Loucy (cell line): ENCODE measurements at regions not wholly inside any gene's neighbourhood (a gene's known extent, or its start where the extent isn't known, plus 50 kb on each side); places are given as distances from the start of the nearest gene placed in this dataset.

ENCODE experiments used
- H2AFZ ChIP-seq: fragments of 200-600 bp; sonication (generic); 2 replicates; pipeline ENCODE4 v1.6.0; 2016; ENCODE audit warnings: antibody characterized with exemption, mild to moderate bottlenecking, low read length, moderate library complexity
- H3F3A ChIP-seq: fragments of 200-600 bp; 2 replicates; pipeline ENCODE4 v1.6.0; 2016; ENCODE audit warnings: antibody characterized with exemption, low read depth, mild to moderate bottlenecking
- H3K27me3 ChIP-seq: fragments of 200-600 bp; sonication (generic); 2 replicates; pipeline ENCODE4 v1.6.1; 2014; ENCODE audit warnings: low read length, mild to moderate bottlenecking; ENCODE audit not compliant: insufficient read depth, poor library complexity, severe bottlenecking
- H3K36me3 ChIP-seq: fragments of 200-600 bp; sonication (generic); 2 replicates; pipeline ENCODE4 v1.6.1; 2016; ENCODE audit warnings: low read length; ENCODE audit not compliant: insufficient read depth
- H3K4me1 ChIP-seq: fragments of 200-600 bp; sonication (generic); 2 replicates; pipeline ENCODE4 v1.5.1; 2014; ENCODE audit warnings: low read length, mild to moderate bottlenecking; ENCODE audit not compliant: insufficient read depth, poor library complexity, severe bottlenecking
- H3K4me2 ChIP-seq: fragments of 200-600 bp; sonication (generic); 2 replicates; pipeline ENCODE4 v1.6.0; 2014; ENCODE audit warnings: antibody characterized with exemption, low read length, low read depth, mild to moderate bottlenecking; ENCODE audit not compliant: poor library complexity, severe bottlenecking
- H3K4me3 ChIP-seq: fragments of 200-600 bp; sonication (generic); 2 replicates; pipeline ENCODE4 v1.5.1; 2014; ENCODE audit warnings: low read length, mild to moderate bottlenecking, mixed read lengths; ENCODE audit not compliant: poor library complexity, severe bottlenecking
- H3K79me2 ChIP-seq: fragments of 200-600 bp; sonication (generic); 2 replicates; pipeline ENCODE4 v1.6.1; 2014; ENCODE audit warnings: low read length; ENCODE audit not compliant: insufficient read depth
- H3K9ac ChIP-seq: fragments of 200-600 bp; sonication (generic); 2 replicates; pipeline ENCODE4 v1.6.0; 2014; ENCODE audit warnings: mild to moderate bottlenecking, low read depth, low read length, moderate library complexity; ENCODE audit not compliant: poor library complexity, severe bottlenecking
- H3K9me2 ChIP-seq: fragments of 200-600 bp; sonication (generic); replicated peaks from 2 replicates; pipeline ENCODE4 v1.6.1; 2016; ENCODE audit warnings: low read depth, low read length, mixed read lengths
- H3K9me3 ChIP-seq: fragments of 200-600 bp; sonication (generic); 2 replicates; pipeline ENCODE4 v1.6.1; 2014; ENCODE audit warnings: mild to moderate bottlenecking, antibody characterized with exemption, low read length, low read depth; ENCODE audit not compliant: insufficient read depth
- H4K20me1 ChIP-seq: fragments of 200-600 bp; sonication (generic); 2 replicates; pipeline ENCODE4 v1.6.0; 2014; ENCODE audit warnings: antibody characterized with exemption, low read length, mild to moderate bottlenecking; ENCODE audit not compliant: insufficient read depth, poor library complexity, severe bottlenecking
- EZH2phosphoT487 ChIP-seq: fragments of 200-600 bp; IDR thresholded peaks from 2 replicates; pipeline ENCODE4 v1.6.1; 2018; ENCODE audit warnings: antibody characterized with exemption, mild to moderate bottlenecking, moderate library complexity, borderline replicate concordance
- TF ChIP-seq, protein P1 (sequence below): fragments of 200-600 bp; sonication (generic); conservative IDR thresholded peaks from 2 replicates; pipeline ENCODE4 v1.5.1; 2014; ENCODE audit warnings: mild to moderate bottlenecking, antibody characterized with exemption, low read length

DNA sequence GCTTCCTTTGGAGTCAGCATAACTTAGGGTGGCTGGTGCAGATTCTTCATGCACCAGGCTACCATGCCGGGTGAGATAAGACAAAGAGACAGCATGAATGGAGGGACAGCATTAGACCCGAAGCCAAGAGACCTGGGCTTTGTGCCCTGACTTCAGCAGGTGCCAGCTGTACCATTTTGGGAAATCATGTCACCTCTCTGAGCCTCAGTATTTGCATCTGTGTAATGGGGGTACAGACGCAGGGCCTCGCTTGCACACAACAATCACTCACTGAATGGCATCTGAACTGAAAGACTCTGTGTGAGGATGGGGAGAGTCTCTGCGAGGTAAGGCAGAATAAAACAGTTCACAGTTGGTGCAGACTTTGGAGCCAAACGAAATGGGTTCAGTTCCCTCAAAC, 1053.7 kb downstream of the VRK1 start:
- TF ChIP-seq EZH2phosphoT487 = no peak
- TF ChIP-seq, protein P1, sequence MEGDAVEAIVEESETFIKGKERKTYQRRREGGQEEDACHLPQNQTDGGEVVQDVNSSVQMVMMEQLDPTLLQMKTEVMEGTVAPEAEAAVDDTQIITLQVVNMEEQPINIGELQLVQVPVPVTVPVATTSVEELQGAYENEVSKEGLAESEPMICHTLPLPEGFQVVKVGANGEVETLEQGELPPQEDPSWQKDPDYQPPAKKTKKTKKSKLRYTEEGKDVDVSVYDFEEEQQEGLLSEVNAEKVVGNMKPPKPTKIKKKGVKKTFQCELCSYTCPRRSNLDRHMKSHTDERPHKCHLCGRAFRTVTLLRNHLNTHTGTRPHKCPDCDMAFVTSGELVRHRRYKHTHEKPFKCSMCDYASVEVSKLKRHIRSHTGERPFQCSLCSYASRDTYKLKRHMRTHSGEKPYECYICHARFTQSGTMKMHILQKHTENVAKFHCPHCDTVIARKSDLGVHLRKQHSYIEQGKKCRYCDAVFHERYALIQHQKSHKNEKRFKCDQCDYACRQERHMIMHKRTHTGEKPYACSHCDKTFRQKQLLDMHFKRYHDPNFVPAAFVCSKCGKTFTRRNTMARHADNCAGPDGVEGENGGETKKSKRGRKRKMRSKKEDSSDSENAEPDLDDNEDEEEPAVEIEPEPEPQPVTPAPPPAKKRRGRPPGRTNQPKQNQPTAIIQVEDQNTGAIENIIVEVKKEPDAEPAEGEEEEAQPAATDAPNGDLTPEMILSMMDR = no peak
- no peaks in the 10 kb centered on the region for H3F3A ChIP-seq
- no peaks in the 10 kb centered on the region for H4K20me1 ChIP-seq
- H3K9me2 ChIP-seq = no peaks in the 10 kb centered on the region
- no peaks in the 10 kb centered on the region for H3K27me3 ChIP-seq
- no peak overlapping the region for H3K9ac ChIP-seq
- no peaks in the 10 kb centered on the region for H3K79me2 ChIP-seq
- H3K4me2 ChIP-seq = no peak overlapping the region
- no peak overlapping the region for H3K4me3 ChIP-seq
- H3K36me3 ChIP-seq = no peaks in the 10 kb centered on the region
- no peak overlapping the region for H2AFZ ChIP-seq
- H3K9me3 ChIP-seq = no peaks in the 10 kb centered on the region
- no peaks in the 10 kb centered on the region for H3K4me1 ChIP-seq

DNA sequence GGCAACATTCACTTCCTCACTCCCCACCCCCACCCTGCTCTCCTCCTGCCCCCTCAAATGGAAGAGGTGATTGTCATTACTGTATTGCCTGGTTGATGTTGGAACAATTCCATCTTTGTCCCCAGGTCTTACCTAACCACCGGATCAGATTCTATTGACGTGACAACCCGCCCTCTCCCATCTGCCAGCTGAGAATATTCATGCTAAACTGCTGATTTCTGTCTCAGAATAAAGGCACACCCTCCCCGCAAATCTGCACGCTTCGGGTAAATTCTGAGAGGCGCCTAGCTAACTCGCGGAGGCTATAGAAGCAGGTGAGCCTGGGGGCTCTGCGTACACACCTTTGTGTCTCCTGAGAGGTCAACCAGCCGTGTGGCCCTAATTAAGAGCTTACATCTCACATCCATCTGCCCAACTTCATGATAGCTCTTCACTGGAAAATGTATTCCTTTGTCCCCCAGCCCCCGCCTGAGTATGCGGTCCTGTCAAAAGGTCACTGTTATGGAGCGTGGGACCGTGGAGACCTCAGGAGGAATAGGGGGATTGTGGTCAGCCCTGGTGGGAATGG, 1054.3 kb downstream of the VRK1 start:
- Histone ChIP-seq H3K27me3 (no peaks in the 10 kb centered on the region), H3K9me2 (no peaks in the 10 kb centered on the region), H3K4me3 (no peak overlapping the region), H3K79me2 (no peaks in the 10 kb centered on the region), H3K4me2 (no peak overlapping the region), H3K36me3 (no peaks in the 10 kb centered on the region), H3K9ac (no peak overlapping the region), H3F3A (no peaks in the 10 kb centered on the region), H2AFZ (no peak overlapping the region), H3K4me1 (no peaks in the 10 kb centered on the region), H4K20me1 (no peaks in the 10 kb centered on the region), H3K9me3 (no peaks in the 10 kb centered on the region)
- TF ChIP-seq EZH2phosphoT487 = no peak
- TF ChIP-seq, protein P1 = no peak

GRCh38 chr14:97854918-97855317, 1057.7 kb downstream of the VRK1 start:
- no peak overlapping the region for H2AFZ ChIP-seq
- H3K79me2 ChIP-seq = no peaks in the 10 kb centered on the region
- H4K20me1 ChIP-seq = no peaks in the 10 kb centered on the region
- TF ChIP-seq EZH2phosphoT487 = no peak
- TF ChIP-seq, protein P1 = no peak
- no peaks in the 10 kb centered on the region for H3K9me2 ChIP-seq
- H3K4me2 ChIP-seq = no peak overlapping the region
- no peaks in the 10 kb centered on the region for H3K4me1 ChIP-seq
- H3F3A ChIP-seq = no peaks in the 10 kb centered on the region
- H3K27me3 ChIP-seq = no peaks in the 10 kb centered on the region
- no peaks in the 10 kb centered on the region for H3K9me3 ChIP-seq
- H3K9ac ChIP-seq = no peak overlapping the region
- H3K36me3 ChIP-seq = no peaks in the 10 kb centered on the region
- no peak overlapping the region for H3K4me3 ChIP-seq
